Mucosa of stomach (tissue), 1 donor: ENCODE measurements at regions not wholly inside any gene's neighbourhood (a gene's known extent, or its start where the extent isn't known, plus 50 kb on each side); places are given as distances from the start of the nearest gene placed in this dataset.

Source experiments
- H3K27me3 ChIP-seq: one replicate; pipeline ENCODE4 v1.7.0; 2013; ENCODE audit warnings: mild to moderate bottlenecking, low read length; ENCODE audit not compliant: control insufficient read depth, insufficient read depth
- H3K36me3 ChIP-seq: one replicate; pipeline ENCODE4 v1.7.0; 2013; ENCODE audit warnings: low read length; ENCODE audit not compliant: control insufficient read depth, insufficient read depth
- H3K4me1 ChIP-seq: one replicate; pipeline ENCODE4 v1.7.0; 2013; ENCODE audit warnings: mild to moderate bottlenecking, low read length; ENCODE audit not compliant: control insufficient read depth, insufficient read depth
- H3K4me3 ChIP-seq: one replicate; pipeline ENCODE4 v1.7.0; 2013; ENCODE audit warnings: low read length
- H3K9ac ChIP-seq: one replicate; pipeline ENCODE4 v1.7.0; 2013; ENCODE audit warnings: mild to moderate bottlenecking, low read length, moderate library complexity
- H3K9me3 ChIP-seq: one replicate; pipeline ENCODE4 v1.7.0; 2013; ENCODE audit warnings: mild to moderate bottlenecking, low read length, moderate library complexity; ENCODE audit not compliant: control insufficient read depth
- donor health status: Pancreatic carcinoma.

GRCh38 chr6:82589509-82590206, 226.0 kb downstream of the TPBG start:
- H3K36me3 ChIP-seq, result no peaks in the 10 kb centered on the region
- no peaks in the 10 kb centered on the region for H3K27me3 ChIP-seq
- H3K9ac ChIP-seq, result no peak overlapping the region
- H3K9me3 ChIP-seq, result no peaks in the 10 kb centered on the region
- H3K4me3 ChIP-seq, result no peak overlapping the region
- H3K4me1 ChIP-seq, result no peaks in the 10 kb centered on the region

- no peaks in the 10 kb centered on the region for H3K36me3 ChIP-seq
- no peaks in the 10 kb centered on the region for H3K4me1 ChIP-seq
- no peak overlapping the region for H3K4me3 ChIP-seq
- no peaks in the 10 kb centered on the region for H3K9me3 ChIP-seq
- H3K9ac ChIP-seq, result no peak overlapping the region
- H3K27me3 ChIP-seq, result no peaks in the 10 kb centered on the region
Measured at GRCh38 chr6:82597201-82597600, 233.6 kb downstream of the TPBG start.

- no peaks in the 10 kb centered on the region for H3K36me3 ChIP-seq
- H3K27me3 ChIP-seq, result no peaks in the 10 kb centered on the region
- no peaks in the 10 kb centered on the region for H3K4me1 ChIP-seq
- no peak overlapping the region for H3K9ac ChIP-seq
- no peaks in the 10 kb centered on the region for H3K9me3 ChIP-seq
- H3K4me3 ChIP-seq, result no peak overlapping the region
Measured at GRCh38 chr6:82602776-82603175, 239.2 kb downstream of the TPBG start.

GRCh38 chr6:82603871-82604270, 240.3 kb downstream of the TPBG start:
- Histone ChIP-seq H3K9me3 (no peaks in the 10 kb centered on the region), H3K36me3 (no peaks in the 10 kb centered on the region), H3K9ac (no peak overlapping the region), H3K4me1 (no peaks in the 10 kb centered on the region), H3K4me3 (peak overlapping the region; percentile 19), H3K27me3 (no peaks in the 10 kb centered on the region)

- Histone ChIP-seq H3K4me1 (no peaks in the 10 kb centered on the region), H3K9me3 (no peaks in the 10 kb centered on the region), H3K9ac (no peak overlapping the region), H3K27me3 (no peaks in the 10 kb centered on the region), H3K36me3 (no peaks in the 10 kb centered on the region), H3K4me3 (no peak overlapping the region)
Measured at GRCh38 chr6:82607998-82608725, 244.5 kb downstream of the TPBG start.

- Histone ChIP-seq H3K4me3 (no peak overlapping the region), H3K9me3 (no peaks in the 10 kb centered on the region), H3K9ac (no peak overlapping the region), H3K36me3 (no peaks in the 10 kb centered on the region), H3K4me1 (no peaks in the 10 kb centered on the region), H3K27me3 (no peaks in the 10 kb centered on the region)
Measured at GRCh38 chr6:82608781-82609180, 245.2 kb downstream of the TPBG start.

GRCh38 chr6:82611751-82612150, 248.1 kb downstream of the TPBG start:
- Histone ChIP-seq H3K36me3 (no peaks in the 10 kb centered on the region), H3K9ac (no peak overlapping the region), H3K9me3 (no peaks in the 10 kb centered on the region), H3K4me1 (no peaks in the 10 kb centered on the region), H3K27me3 (no peaks in the 10 kb centered on the region), H3K4me3 (no peak overlapping the region)

GRCh38 chr6:82612475-82613039, 248.9 kb downstream of the TPBG start:
- H3K27me3 ChIP-seq, result no peaks in the 10 kb centered on the region
- H3K9me3 ChIP-seq, result no peaks in the 10 kb centered on the region
- no peaks in the 10 kb centered on the region for H3K4me1 ChIP-seq
- no peaks in the 10 kb centered on the region for H3K36me3 ChIP-seq
- no peak overlapping the region for H3K4me3 ChIP-seq
- no peak overlapping the region for H3K9ac ChIP-seq

GRCh38 chr6:82614518-82614917, 250.9 kb downstream of the TPBG start:
- Histone ChIP-seq H3K27me3 (no peaks in the 10 kb centered on the region), H3K36me3 (no peaks in the 10 kb centered on the region), H3K9me3 (no peaks in the 10 kb centered on the region), H3K9ac (no peak overlapping the region), H3K4me1 (no peaks in the 10 kb centered on the region), H3K4me3 (no peak overlapping the region)

- no peaks in the 10 kb centered on the region for H3K27me3 ChIP-seq
- no peak overlapping the region for H3K9ac ChIP-seq
- H3K4me1 ChIP-seq, result no peaks in the 10 kb centered on the region
- no peak overlapping the region for H3K4me3 ChIP-seq
- no peaks in the 10 kb centered on the region for H3K36me3 ChIP-seq
- no peaks in the 10 kb centered on the region for H3K9me3 ChIP-seq
Measured at GRCh38 chr6:82616386-82617028, 252.9 kb downstream of the TPBG start.

GRCh38 chr6:82617648-82618047, 254.0 kb downstream of the TPBG start:
- H3K36me3 ChIP-seq, result no peaks in the 10 kb centered on the region
- no peaks in the 10 kb centered on the region for H3K4me1 ChIP-seq
- H3K9me3 ChIP-seq, result no peaks in the 10 kb centered on the region
- H3K9ac ChIP-seq, result no peak overlapping the region
- no peak overlapping the region for H3K4me3 ChIP-seq
- no peaks in the 10 kb centered on the region for H3K27me3 ChIP-seq

- Histone ChIP-seq H3K9ac (no peak overlapping the region), H3K9me3 (no peaks in the 10 kb centered on the region), H3K4me1 (no peaks in the 10 kb centered on the region), H3K36me3 (no peaks in the 10 kb centered on the region), H3K4me3 (no peak overlapping the region), H3K27me3 (no peaks in the 10 kb centered on the region)
Measured at GRCh38 chr6:82619573-82619972, 256.0 kb downstream of the TPBG start.
